C4-2B (cell line): ENCODE measurements at regions not wholly inside any gene's neighbourhood (a gene's known extent, or its start where the extent isn't known, plus 50 kb on each side); places are given as distances from the start of the nearest gene placed in this dataset.
A peak's percentile ranks its signal among the peaks of the same experiment; 100 is the strongest.

ENCODE experiments used
- H3K27ac ChIP-seq: fragments of 450-650 bp; 2 replicates; pipeline ENCODE4 v1.5.1; 2017
- CTCF ChIP-seq: fragments of 450-650 bp; conservative IDR thresholded peaks from 2 replicates; pipeline ENCODE4 v1.5.1; 2017; ENCODE audit warnings: mild to moderate bottlenecking
- ZFX ChIP-seq: fragments of 450-650 bp; IDR thresholded peaks from 2 replicates; pipeline ENCODE4 v1.6.1; 2017

- H3K27ac ChIP-seq = no peak overlapping the region
- no peak for TF ChIP-seq ZFX
- no peak for TF ChIP-seq CTCF
Measured at GRCh38 chr11:27188696-27189095, 148.1 kb downstream of the BBOX1 start.

DNA sequence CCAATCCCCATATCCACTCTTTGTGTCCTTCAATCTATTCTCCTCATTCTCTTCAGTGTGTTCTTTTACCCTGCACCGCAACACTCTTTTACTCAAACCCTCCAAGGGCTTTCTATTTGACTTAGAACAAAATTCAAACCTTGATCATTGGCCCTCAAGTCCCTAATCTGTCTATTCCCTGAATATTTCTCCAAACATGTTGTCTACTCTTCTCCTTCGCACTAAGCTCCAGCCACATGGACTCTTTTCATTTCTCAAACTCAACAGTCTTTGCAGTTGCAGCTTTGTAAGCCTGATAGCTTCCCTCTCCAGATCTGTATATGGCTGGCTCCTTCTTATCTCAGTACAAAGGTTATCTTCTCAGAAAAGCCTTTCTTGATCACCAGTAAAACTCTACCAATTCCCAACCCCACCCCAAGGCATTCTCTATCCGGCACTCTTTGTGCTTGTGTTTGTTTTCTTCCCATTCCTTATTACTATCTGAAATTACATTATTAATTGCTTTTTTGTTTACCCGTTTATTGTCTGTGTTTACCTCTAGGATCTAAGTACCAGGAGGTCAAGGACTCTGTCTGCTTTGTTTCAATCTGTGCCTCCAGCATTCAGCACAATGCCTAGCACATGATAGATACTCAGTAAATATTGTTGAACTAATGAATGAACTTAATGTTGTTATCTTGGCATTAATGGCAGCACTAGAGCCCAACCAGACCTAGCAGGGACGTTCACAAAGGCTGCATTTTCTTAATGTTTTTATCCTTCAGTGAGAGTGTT, 147.4 kb downstream of the BBOX1 start:
- TF ChIP-seq ZFX = no peak
- TF ChIP-seq CTCF = no peak
- no peak overlapping the region for H3K27ac ChIP-seq

GRCh38 chr11:27187075-27187847, 146.6 kb downstream of the BBOX1 start:
- no peak overlapping the region for H3K27ac ChIP-seq
- TF ChIP-seq CTCF (no peak), ZFX (no peak)

DNA sequence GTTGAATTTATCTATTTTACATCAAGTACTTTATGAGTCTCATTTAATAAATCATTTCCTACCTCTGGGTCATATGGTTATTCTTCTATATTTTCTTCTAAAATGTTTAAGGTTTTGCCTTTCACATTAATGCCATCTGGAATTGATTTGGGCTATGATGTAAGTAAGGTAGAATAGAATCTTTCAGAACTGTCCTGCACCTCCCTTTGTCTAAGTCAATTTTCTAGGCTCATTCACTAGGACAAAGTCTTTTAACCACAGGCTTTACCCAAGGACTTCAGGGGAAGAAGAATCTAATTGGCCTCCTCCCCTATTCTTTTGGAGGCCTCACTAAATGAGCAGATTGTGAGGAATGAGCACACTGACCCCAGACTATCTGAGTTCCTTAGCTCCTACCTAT, 146.0 kb downstream of the BBOX1 start:
- no peak for TF ChIP-seq CTCF
- TF ChIP-seq ZFX = no peak
- H3K27ac ChIP-seq = no peak overlapping the region

- TF ChIP-seq ZFX = no peak
- TF ChIP-seq CTCF = no peak
- no peak overlapping the region for H3K27ac ChIP-seq
Measured at GRCh38 chr11:27184458-27185312, 144.1 kb downstream of the BBOX1 start.

DNA sequence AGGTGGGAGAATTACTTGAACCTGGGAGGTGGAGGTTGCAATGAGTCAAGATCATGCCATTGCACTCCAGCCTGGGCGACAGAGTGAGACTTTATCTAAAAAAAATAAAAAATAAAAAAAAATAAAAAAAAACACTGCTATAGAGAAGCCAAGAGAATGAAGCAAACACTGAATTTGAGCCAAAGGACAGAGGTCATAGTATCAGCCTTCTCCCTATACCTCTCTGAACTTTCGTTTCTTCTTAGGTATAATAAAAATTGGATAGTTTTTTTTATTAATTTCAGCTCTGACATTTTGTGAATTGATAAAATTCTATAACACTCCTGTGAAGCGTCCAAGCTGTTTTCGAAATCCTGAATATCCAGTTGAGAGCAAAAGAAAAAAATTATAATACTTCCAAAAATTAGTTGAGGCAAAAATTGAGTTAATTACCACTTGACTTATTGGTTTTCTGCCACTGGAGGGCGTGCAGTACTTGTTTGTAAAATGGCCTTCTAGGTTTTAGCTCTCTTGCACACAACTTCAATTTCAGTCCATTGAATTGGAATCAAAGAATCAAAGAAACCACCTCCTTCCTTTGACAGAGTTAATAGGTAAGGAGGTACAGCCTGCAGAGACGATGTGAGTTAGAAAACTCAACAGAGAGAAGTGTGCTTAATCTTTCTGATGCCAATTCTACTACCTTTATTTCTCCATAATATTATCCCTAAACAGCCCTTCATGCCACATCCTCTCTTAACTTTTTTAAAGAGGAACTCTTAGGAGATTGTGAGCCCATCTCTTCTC, 143.2 kb downstream of the BBOX1 start:
- TF ChIP-seq ZFX (no peak), CTCF (peak; percentile 86)
- no peak overlapping the region for H3K27ac ChIP-seq
